ENCODE measurements at regions not wholly inside any gene's neighbourhood (a gene's known extent, or its start where the extent isn't known, plus 50 kb on each side); places are given as distances from the start of the nearest gene placed in this dataset.

DNA sequence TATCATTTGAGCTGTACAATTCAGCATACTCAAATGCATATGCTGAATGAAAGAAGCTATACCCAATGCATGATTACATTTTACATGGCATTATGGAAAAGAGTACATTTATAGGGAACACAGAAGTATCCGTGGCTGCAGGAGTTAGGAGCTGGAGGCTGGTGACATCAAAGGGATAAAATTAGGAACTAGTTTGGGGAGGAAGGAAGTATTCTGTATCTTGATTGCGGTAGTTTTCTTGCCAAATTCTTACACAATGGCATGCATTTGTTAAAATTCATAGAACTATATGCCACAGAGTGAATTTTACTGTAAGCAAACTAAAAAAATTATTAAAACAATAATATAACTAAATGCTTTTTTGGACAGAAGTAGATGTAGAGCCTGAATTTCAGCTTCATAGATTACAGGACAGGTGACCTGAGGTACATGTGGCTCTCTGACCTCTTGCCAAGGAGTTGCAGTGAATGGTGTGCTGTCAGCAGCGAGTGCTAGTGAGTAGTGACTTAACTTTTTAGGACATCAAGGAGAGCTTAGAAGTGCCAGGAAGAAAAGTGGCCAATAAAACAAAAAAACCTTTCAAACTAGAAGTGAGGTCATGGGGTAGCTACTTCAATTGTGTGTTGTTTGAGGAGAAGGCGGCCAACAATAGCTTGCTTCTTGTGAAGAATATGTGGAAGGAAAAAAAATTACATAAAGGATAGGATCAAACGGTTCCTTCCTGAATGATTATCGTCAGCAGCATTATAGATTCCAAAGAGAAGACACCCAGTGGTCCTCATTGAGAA is 514.9 kb upstream of the CLINT1 start:
- in situ Hi-C loops (cut with HindIII; ENCODE audit: low pct_unique_long_range_greater_than_20kb, low sequenced_read_pairs): no loop called here

DNA sequence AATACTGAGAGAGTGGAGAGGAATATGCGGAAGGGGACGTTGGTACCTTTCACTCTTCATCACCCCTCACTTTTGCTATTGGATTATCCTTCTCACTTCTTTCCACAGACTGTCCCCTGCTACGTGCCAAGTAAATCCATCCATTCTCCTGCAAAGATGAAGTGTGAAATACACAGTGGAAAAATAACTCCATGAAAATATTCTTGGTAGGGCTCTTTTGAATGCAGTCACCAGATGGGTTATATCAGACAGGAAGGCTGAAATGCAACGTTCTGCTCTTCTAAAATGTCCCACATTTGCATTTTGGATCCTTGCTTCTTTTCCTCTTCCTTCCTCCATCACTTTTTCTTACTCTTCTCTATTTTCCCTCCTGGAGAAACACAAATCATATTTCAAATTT is 510.3 kb upstream of the CLINT1 start:
- in situ Hi-C loops (cut with HindIII; ENCODE audit: low pct_unique_long_range_greater_than_20kb, low sequenced_read_pairs): no loop called here
- no peak for DNase-seq (ENCODE audit: low read depth)

More for the DNA sequence above, 514.9 kb upstream of the CLINT1 start:
- DNase-seq (ENCODE audit: low read depth): no peak

DNA sequence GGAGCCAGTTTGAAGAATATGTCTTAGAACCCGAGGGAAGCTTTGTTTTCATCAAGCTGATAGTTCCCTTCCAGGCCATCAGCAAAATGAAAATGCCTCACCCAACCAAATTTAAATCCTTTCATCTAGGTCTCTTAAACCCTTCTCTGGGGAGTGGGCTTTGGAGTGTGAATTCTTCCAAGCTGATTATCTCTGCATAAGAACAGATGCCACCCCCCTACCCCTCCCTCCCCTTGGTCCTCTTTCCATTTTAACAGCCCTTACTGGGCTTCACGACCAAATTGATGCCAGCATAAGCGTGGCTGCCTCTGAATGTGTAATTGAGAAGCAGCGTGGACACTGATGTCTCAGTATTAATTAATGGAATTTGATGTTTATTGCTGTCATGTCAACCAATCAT is 509.7 kb upstream of the CLINT1 start:
- in situ Hi-C loops (cut with HindIII; ENCODE audit: low pct_unique_long_range_greater_than_20kb, low sequenced_read_pairs): no loop called here
- DNase-seq (ENCODE audit: low read depth): no peak

DNA sequence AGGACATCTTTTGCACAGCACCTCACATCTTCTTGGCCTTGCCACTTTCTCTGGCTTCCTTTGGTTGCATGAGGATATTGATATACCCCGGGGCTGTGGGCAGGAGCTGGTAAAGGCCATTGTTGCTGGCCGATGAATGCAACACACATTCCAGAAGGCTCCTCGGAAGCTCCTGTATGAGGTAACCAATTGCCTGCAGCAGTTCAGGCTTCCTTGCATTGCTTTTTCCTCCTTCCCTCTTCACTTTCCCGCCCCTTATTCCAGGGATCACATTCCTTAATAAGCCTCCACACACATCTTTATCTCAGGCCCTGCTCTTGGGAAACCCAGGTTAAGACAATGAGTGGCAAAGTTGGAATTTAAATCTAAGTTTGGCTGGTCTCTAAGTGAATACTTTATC is 505.4 kb upstream of the CLINT1 start:
- in situ Hi-C loops (cut with HindIII; ENCODE audit: low pct_unique_long_range_greater_than_20kb, low sequenced_read_pairs): no loop called here
- DNase-seq (ENCODE audit: low read depth): no peak

DNA sequence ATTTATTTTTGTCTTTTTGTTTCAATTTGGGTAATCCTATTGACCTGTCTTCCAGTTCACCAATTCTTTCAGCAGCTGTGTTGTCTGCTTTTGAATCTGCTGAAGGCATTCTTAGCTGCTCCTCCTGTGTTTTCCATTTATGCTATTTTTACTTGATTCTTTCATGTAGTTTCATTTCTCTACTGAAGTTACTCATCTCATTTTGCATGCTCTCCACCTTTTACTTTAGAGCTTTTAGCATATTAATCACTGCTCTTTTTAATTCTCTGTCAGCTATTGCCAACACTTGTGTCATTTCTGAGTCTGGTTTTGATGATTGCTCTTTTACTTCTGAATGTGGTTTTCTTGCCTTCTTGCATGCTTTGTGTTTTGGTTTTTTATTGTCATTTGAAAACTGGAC is 496.0 kb upstream of the CLINT1 start:
- no peak for DNase-seq (ENCODE audit: low read depth)
- in situ Hi-C loops (cut with HindIII; ENCODE audit: low pct_unique_long_range_greater_than_20kb, low sequenced_read_pairs): no loop called here

DNA sequence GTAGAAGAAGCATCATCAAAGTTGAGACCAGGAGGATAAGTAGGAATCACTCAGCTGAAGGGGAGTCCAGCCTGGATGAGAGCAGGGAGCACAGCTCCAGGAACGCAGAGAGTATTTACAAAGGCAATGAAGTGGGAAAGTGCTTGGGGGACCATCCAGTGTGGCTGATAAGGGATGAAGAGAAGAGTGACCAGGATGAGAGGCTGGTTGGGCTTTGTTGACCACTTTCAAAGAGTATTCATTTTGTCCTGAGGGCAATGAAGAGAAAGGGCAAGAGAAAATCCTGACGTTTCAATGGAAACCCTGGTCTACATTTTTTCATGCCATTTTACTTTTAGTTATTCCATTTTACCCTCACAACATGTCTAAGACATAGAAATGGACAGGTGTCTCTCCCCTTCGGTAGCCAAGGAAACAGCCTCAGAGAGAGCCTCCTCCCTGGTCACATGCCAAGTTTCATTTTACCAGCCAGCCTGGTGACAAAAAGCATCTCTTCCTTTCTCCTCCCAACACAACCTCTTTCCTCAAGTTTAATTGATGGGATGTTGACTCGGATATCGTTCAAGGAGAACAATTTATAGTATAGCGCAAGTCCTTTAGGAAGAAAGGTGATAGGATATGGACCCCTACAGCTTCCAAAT is 492.7 kb upstream of the CLINT1 start:
- no peak for DNase-seq (ENCODE audit: low read depth)
- in situ Hi-C loops (cut with HindIII; ENCODE audit: low pct_unique_long_range_greater_than_20kb, low sequenced_read_pairs): no loop called here

DNA sequence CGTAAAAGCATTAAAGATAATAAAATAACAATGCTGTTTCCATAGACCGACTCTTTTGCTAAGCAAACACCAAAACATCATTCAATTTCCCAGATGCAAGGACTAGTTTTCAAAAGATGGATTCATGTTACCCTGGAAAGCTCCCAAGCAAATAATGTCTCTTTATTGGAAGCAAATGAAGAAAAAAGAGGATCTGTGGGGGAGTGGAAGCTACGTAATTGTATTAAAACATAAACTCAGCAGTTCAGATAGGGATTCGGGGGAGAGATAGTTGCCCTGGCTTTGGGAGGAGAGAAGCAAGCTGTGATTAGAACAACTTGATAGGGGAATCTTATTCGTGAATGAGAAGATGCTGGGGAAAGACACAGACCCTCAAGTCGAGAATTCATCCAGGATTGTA is 491.0 kb upstream of the CLINT1 start:
- in situ Hi-C loops (cut with HindIII; ENCODE audit: low pct_unique_long_range_greater_than_20kb, low sequenced_read_pairs): no loop called here
- DNase-seq (ENCODE audit: low read depth): no peak

DNA sequence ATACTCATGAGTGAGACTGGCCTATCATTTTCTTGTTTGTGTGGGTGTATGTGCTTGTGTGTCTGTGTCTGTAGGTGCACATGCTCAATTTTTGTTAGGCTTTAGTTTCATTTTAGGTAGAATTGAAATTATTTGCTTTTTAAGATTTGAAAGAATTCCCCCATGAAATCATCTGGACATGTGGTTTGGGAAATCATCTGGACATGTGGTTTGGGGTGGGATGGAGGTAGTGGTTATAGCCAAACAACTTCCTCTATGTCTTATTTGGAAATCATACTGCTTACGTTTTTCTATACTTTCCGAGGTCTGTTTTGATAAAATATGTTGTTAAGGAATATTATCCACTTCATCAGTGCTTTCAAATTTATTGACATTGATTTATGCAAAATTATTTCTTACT is 485.4 kb upstream of the CLINT1 start:
- DNase-seq (ENCODE audit: low read depth): no peak
- in situ Hi-C loops (cut with HindIII; ENCODE audit: low pct_unique_long_range_greater_than_20kb, low sequenced_read_pairs): no loop called here

DNA sequence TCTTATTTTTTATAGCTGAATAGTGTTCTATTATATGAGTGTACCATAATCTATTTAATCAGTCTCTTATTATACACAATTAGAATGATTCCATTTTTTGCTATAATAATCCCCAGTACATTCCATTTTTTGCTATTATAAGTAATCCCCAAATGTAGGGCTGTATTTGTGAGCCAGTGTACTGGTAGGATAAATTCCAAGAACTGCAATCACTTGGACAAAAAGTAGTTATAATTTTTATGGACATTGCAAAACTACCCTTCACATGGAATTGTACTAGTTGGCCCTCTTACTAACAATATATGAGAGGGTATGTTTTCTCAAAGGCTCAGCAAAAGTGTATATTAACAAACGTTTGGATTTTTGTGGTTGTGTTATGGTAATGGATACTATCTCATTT is 481.7 kb upstream of the CLINT1 start:
- in situ Hi-C loops (cut with HindIII; ENCODE audit: low pct_unique_long_range_greater_than_20kb, low sequenced_read_pairs): no loop called here

DNA sequence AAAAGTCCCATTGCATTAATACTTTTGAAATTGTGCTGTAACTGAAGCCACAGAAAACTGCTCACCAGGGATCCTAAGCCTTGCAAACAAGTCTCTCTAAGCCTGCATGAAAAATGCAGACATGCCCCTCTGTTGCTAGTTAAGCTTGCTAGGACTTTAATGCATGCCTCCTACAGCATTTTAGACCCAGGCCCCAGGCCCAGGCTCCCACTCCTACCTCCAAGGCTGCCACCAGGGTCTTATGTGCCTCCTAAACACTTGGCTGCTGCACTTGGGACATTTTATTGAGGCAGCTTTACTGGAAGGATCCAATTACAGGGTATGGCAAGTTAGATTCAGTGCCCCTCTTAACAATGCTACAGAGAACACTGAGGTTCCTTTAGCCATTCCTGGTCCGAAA is 467.3 kb upstream of the CLINT1 start:
- in situ Hi-C loops (cut with HindIII; ENCODE audit: low pct_unique_long_range_greater_than_20kb, low sequenced_read_pairs): no loop called here
- DNase-seq (ENCODE audit: low read depth): no peak

More for the DNA sequence above, 481.7 kb upstream of the CLINT1 start:
- DNase-seq (ENCODE audit: low read depth): no peak

DNA sequence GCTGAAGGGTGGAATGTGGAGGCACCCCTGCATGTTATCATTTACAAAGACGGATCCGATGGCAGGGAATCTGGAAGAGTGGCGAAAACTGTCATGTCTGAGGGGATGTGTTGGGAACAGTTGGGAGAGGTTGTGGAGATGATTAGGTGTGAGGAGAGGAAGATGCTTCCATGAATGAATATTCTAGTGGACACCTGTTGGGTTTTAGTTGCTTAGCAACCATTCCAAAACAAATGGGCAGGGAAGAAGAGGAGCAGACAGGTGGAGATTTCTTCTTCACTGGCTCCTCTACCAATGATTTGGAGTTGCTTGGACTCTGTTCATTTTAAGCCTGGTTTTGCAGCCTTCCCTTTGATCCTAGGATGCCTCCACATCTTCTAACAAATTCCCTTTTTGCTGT is 465.3 kb upstream of the CLINT1 start:
- in situ Hi-C loops (cut with HindIII; ENCODE audit: low pct_unique_long_range_greater_than_20kb, low sequenced_read_pairs): no loop called here
- DNase-seq (ENCODE audit: low read depth): no peak

DNA sequence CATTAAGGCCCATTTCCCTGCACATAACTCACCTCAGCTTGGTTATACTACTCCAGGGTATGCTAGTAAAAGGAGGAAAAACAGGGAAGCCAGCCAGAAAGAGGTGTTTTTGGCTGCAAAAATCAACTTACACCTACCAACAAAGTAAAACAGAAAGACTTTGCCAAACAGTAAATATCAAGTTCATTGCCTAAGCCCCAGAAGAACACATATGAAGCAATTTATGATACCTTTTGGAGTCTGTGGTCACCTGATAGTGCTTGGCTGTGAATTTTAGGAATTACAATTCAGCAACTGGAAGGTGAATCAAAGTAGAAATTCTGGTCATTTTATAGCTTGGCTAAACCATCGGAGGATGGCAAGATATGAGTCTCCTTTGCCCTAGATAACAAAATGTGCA is 463.7 kb upstream of the CLINT1 start:
- in situ Hi-C loops (cut with HindIII; ENCODE audit: low pct_unique_long_range_greater_than_20kb, low sequenced_read_pairs): no loop called here

DNA sequence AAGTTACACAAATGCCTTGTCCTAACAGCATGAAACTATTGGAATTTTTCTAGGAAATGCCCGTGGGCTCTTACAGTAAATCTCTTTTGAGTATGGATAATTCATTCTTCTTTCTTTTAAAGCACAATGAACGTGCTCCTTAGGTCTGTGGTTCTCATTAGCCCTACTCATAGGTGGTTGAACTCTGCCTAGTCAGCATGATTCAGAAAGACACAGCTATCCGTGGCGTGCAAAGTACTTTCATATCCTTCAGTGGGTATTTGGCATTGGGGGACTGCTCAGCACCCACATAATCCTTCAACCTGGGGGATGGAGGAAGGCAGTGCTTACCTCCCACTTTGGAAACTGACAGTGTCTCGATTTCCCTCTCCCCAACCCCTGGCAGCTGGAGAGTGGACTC is 462.0 kb upstream of the CLINT1 start:
- in situ Hi-C loops (cut with HindIII; ENCODE audit: low pct_unique_long_range_greater_than_20kb, low sequenced_read_pairs): no loop called here
- DNase-seq (ENCODE audit: low read depth): no peak

More for the DNA sequence above, 463.7 kb upstream of the CLINT1 start:
- DNase-seq (ENCODE audit: low read depth): no peak

DNA sequence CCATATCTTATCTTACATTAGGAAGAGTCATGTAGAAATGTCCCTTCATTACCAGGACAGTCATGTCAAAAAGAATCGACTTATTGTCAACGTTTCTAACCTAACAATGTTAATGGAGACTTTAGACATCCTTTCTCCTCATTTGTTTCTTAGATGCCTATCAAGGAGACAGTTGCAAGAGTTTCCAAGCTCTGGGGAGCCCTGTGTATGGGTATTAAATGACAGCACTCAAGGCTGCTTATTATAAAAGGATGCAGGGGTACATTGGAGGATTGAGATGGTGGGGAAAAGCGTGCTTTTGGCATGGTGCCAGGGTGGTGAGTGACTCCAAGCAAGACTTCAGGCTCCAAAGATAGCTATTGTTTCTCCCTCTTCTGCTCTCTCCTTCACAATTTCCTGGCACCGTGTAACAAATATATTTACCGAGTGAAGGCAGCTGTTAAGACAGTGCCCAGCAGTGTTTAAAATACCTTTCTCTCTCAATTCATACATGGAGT is 461.3 kb upstream of the CLINT1 start:
- no peak for DNase-seq (ENCODE audit: low read depth)
- in situ Hi-C loops (cut with HindIII; ENCODE audit: low pct_unique_long_range_greater_than_20kb, low sequenced_read_pairs): no loop called here

DNA sequence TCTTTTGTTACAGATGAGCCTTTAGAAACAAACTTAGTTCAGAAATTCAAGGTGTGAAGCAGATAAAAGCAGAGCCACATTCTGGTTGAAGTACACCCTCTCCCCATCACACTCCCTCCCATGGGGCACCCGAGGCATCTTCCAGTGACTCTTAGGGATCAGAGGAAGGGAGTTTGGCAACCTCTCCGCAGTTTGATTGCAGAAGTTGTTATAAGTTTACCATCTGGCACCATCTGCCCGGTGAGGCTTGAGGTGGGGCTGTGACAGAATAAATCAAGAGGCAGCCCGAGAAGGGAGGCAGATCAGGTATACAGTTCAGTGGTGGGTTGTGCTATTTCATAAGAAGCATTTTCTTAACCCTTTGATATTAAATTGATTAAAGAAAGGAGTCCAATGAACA is 458.6 kb upstream of the CLINT1 start:
- in situ Hi-C loops (cut with HindIII; ENCODE audit: low pct_unique_long_range_greater_than_20kb, low sequenced_read_pairs): no loop called here
- no peak for DNase-seq (ENCODE audit: low read depth)

DNA sequence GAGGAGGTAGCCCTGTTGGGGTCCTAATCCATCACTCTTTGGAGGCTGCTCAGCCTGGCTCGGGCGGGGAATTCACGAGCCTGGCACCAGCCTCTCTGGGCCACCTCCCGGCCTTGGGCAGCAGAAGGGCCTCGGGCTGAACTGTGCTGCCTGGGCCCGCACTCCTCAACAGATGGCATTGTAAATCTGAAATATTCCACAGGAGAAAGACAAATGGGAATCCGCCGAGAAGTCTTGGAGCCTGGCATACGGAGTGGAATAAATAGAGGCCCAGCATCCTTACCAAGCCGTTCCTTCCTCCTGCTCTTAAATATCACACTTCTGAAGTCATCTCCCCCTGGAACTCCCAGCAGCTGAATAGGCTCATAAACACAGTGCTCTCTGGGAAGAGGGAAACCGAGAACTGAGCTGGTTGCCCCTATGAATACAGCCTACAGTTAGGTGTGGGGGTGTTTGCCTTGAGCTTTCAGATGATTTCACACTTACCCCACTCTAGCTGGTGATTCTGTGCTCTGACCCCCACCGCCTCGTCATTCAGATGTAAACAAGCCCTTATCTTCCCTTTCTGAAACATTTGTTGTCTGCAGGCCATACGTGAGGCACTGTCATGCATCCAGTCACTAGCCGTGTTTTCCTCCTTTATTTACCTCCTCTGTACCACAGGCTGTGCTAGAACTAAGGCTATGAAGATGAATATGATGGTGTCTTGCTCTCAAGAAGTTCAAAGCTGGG is 455.0 kb upstream of the CLINT1 start:
- in situ Hi-C loops (cut with HindIII; ENCODE audit: low pct_unique_long_range_greater_than_20kb, low sequenced_read_pairs): no loop called here
- DNase-seq (ENCODE audit: low read depth): no peak

DNA sequence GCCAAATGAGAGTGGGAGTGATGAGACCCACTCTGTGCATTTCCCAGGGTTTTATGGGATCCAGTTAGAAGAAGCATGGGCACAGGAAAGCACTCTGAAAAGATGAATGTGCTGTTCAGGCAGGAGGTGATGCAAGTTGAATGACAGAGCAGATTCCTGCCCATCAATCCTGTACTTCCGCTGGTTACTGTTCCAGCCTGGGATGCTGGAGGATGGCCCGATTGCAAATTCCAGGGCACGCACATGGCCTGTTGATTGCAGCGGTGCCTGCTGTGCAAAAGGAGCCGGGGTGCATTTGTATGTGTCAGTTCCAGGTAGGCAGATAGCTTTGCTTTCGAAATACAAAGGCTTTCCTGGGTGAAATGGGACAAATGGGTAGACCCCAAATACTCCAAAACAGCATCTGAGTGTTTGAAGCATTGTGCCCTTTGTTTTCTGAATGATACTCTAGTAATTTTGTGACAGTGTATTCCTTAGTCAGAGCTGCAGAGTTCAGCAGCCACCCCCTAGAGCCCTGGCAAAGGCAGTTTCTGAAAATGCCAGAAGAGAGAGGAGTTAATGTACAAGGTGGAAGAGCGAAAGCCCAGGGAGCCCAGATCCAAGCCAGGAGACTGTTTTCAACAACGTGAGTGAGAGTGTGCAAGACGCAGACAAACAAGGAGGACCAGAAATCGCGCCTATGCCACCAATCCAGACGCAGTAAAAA is 454.2 kb upstream of the CLINT1 start:
- DNase-seq (ENCODE audit: low read depth): no peak
- in situ Hi-C loops (cut with HindIII; ENCODE audit: low pct_unique_long_range_greater_than_20kb, low sequenced_read_pairs): no loop called here

DNA sequence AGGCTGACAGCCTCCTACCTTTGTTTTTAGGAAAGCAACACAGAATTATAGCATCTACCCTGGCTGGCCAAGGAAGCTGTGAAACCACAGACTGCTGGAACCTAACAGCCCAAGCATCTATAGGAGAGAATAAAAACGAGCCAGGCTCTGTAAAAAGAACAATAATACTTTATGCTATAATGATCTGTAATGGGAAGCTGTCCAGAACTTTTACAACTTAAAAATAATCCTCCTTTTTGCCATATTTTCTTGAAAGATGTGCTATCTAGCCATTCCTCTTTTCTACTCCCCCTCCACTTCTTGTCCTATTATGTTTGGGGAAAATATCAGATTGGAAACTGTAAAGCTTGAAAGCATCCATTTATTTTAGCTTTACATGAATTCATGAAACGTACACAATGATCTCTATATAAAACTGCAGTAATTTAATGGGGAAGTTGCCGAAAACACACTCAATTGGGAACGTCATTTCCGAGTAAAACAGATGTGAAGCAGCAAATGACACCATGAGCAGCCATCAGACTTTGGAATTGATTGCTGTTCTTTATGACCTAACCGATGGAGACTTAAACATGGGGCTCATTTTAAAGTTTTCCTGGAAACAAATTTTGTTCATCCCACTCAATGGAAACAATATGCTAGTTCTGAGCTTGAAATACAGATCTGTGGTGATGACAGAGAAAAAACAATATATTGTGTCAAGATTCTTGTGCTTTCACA is 450.3 kb upstream of the CLINT1 start:
- in situ Hi-C loops (cut with HindIII; ENCODE audit: low pct_unique_long_range_greater_than_20kb, low sequenced_read_pairs): no loop called here
- DNase-seq (ENCODE audit: low read depth): no peak
